ENCODE measurements at regions not wholly inside any gene's neighbourhood (a gene's known extent, or its start where the extent isn't known, plus 50 kb on each side); places are given as distances from the start of the nearest gene placed in this dataset.

DNA sequence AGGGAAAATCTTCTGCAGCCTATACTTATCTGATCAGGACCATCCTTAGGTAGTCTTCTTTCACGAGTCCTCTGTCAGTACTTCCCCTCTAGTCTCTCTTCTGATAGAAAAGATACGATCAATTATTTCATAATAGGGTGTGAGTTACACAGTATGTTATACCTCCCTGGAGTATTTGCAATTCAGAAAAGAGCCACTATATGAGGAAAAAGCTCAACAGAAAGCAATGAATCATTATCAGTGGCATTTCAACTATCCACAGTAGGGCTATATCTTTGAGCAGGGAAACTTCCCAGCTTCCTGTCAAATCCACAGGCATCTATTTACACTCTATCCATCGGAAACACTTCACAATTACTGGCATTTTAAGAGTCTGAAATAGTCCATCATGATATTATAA, 105.3 kb upstream of the ACVR2A start:
- TF ChIP-seq, protein P1, sequence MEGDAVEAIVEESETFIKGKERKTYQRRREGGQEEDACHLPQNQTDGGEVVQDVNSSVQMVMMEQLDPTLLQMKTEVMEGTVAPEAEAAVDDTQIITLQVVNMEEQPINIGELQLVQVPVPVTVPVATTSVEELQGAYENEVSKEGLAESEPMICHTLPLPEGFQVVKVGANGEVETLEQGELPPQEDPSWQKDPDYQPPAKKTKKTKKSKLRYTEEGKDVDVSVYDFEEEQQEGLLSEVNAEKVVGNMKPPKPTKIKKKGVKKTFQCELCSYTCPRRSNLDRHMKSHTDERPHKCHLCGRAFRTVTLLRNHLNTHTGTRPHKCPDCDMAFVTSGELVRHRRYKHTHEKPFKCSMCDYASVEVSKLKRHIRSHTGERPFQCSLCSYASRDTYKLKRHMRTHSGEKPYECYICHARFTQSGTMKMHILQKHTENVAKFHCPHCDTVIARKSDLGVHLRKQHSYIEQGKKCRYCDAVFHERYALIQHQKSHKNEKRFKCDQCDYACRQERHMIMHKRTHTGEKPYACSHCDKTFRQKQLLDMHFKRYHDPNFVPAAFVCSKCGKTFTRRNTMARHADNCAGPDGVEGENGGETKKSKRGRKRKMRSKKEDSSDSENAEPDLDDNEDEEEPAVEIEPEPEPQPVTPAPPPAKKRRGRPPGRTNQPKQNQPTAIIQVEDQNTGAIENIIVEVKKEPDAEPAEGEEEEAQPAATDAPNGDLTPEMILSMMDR (conservative IDR thresholded peaks at IDR 0.05 in 1 of 2, IDR thresholded peaks at IDR 0.05 in 1 of 2; ENCODE audit: low read depth in 1 of 2, low read length in 2 of 2), result no peak
- TF ChIP-seq EZH2 (IDR thresholded peaks at IDR 0.05; ENCODE audit: low read length, missing control alignments), result no peak

Data from fibroblast of lung (primary cell).